Ovary (tissue), 7 donors: ENCODE measurements at regions not wholly inside any gene's neighbourhood (a gene's known extent, or its start where the extent isn't known, plus 50 kb on each side); places are given as distances from the start of the nearest gene placed in this dataset.

ENCODE experiments used
- DNase-seq, 5 donors: peaks; one replicate each; pipeline ENCODE4 v3.0.0-alpha.2; 2019 to 2020
- H3K27ac ChIP-seq, 2 donors: fragments of 200-600 bp; one replicate each; pipeline versions ENCODE4 v1.5.1 to v1.8.0; 2019 to 2022
- H3K27me3 ChIP-seq: fragments of 200-600 bp; one replicate; pipeline ENCODE4 v1.8.0; 2022
- H3K36me3 ChIP-seq: fragments of 200-600 bp; sonication (generic); one replicate; pipeline ENCODE4 v1.5.1; 2019
- H3K4me1 ChIP-seq: one replicate; pipeline ENCODE4 v1.8.1; 2013; ENCODE audit warnings: mild to moderate bottlenecking, moderate library complexity; ENCODE audit not compliant: insufficient read depth
- H3K4me3 ChIP-seq: fragments of 200-600 bp; sonication (generic); one replicate; pipeline ENCODE4 v1.5.1; 2017
- H3K9me3 ChIP-seq, 2 donors: fragments of 200-600 bp in 1 of 2; sonication (generic) in 1 of 2; one replicate each; pipeline versions ENCODE4 v1.5.1 to v1.8.1; 2013 to 2019; ENCODE audit warnings: mild to moderate bottlenecking in 1 of 2, moderate library complexity in 1 of 2
- EP300 ChIP-seq: sonication (generic); formaldehyde crosslinking; IDR thresholded peaks from one replicate; pipeline ENCODE4 v1.6.1; 2017; ENCODE audit warnings: antibody characterized with exemption
- POLR2A ChIP-seq: fragments of 450-650 bp; IDR thresholded peaks from one replicate; pipeline ENCODE4 v1.6.1; 2017; ENCODE audit warnings: antibody characterized with exemption, mild to moderate bottlenecking, moderate library complexity
- WGBS, 3 donors: extraction: QIAGEN DNeasy Blood & Tissue Kit in 1 of 3; methylation state at CpG; one replicate each; pipeline versions ENCODE4 v1.1.5 to v1.1.7; 2013 to 2017; 5-methylcytosine and 5-hydroxymethylcytosine counted together
- intact Hi-C, 4 donors: fragments of 100-400 bp; cut with DNase I; formaldehyde crosslinking; loops; one replicate each; pipeline versions ENCODE4 v1.11.0 to v1.15.1; 2022 to 2023
- TF ChIP-seq, protein P1 (sequence below), 3 donors: fragments of 450-650 bp in 2 of 3; fragments of 200-600 bp in 1 of 3; IDR thresholded peaks; one replicate each; pipeline versions ENCODE4 v1.5.1 to v1.8.0; 2016 to 2022; ENCODE audit warnings: antibody characterized with exemption in 3 of 3, mild to moderate bottlenecking in 1 of 3
- donor health status: DM: no; HTN: no; CAD: no; lungs with moderate emphysema.
- donor health status: DM: no; HTN: no; CAD: no.
- donor health status: Bipolar disorder and iron deficiency.
- donor health status: DM: no; HTN: no; CAD: no.
- donor health status: DM: yes; HTN: yes; CAD: no.

DNA sequence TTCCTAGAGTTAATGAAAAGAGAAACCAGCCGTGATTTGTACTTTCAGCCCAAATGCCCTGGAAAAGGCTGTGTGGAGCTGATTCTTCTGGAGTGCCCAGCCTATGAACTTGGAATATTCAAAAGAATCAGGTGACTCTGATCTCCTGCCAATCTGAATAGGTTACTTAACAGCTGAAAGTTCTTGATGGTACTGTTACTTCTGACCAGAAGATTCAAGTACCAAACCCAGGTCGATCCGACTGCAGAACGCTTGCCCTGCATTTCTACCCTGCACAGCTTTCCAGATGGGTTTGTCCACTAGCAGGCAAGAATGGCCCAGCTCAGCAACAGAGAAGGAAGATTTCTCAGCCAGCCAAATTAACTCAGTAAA is 430.4 kb downstream of the PID1 start:
- Histone ChIP-seq H3K4me1 (peaks cover 3% of the 10 kb centered on the region), H3K27me3 (no peaks in the 10 kb centered on the region), H3K27ac (no peak overlapping the region), H3K9me3 (no peaks in the 10 kb centered on the region), H3K36me3 (no peaks in the 10 kb centered on the region), H3K4me3 (no peak overlapping the region)
- WGBS, 3 donors = 95 to 96% (median 95%) methylated on average over 4 of the region's 4 CpGs
- no peak for TF ChIP-seq POLR2A
- TF ChIP-seq, protein P1, sequence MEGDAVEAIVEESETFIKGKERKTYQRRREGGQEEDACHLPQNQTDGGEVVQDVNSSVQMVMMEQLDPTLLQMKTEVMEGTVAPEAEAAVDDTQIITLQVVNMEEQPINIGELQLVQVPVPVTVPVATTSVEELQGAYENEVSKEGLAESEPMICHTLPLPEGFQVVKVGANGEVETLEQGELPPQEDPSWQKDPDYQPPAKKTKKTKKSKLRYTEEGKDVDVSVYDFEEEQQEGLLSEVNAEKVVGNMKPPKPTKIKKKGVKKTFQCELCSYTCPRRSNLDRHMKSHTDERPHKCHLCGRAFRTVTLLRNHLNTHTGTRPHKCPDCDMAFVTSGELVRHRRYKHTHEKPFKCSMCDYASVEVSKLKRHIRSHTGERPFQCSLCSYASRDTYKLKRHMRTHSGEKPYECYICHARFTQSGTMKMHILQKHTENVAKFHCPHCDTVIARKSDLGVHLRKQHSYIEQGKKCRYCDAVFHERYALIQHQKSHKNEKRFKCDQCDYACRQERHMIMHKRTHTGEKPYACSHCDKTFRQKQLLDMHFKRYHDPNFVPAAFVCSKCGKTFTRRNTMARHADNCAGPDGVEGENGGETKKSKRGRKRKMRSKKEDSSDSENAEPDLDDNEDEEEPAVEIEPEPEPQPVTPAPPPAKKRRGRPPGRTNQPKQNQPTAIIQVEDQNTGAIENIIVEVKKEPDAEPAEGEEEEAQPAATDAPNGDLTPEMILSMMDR (IDR thresholded peaks at IDR 0.05) = no peak
- no peak for TF ChIP-seq EP300
- intact Hi-C loops = no loop called here
- no peak for DNase-seq

DNA sequence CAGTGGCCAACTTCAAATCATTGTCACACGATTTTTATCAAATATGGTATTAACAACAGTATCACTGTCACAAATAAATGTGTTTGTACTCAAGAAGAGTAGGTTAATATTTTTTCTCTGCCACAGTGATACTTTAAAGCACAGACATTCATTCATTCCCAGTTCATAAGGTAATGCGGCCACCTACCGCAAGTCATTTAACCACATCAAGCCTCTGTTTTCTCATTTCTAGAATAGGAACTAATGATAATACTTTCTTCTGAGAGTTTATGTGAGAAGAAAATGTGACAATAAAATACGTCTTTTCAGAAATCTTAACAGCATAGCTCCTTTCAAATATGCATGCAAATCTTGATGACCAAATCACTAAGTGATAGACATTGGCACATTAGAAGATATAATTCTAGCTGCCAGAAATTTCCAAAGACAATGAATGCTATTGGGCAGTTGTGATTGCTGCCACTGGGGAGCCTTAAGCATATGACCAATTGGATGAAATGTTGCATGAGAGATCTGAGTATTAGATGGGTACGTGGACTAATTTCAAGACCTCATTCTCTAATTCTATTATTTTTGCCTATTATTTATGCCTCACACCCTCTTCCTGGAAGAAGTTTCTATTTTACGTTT is 430.9 kb downstream of the PID1 start:
- no peak for DNase-seq
- H3K27ac ChIP-seq = no peak overlapping the region
- no peaks in the 10 kb centered on the region for H3K27me3 ChIP-seq
- H3K4me1 ChIP-seq = no peaks in the 10 kb centered on the region
- H3K9me3 ChIP-seq = no peaks in the 10 kb centered on the region
- intact Hi-C loops = no loop called here
- 85 to 91% (median 88%) methylated on average over 6 of the region's 6 CpGs for WGBS, 3 donors
- no peak overlapping the region for H3K4me3 ChIP-seq
- TF ChIP-seq, protein P1 (IDR thresholded peaks at IDR 0.05) = no peak
- no peak for TF ChIP-seq POLR2A
- TF ChIP-seq EP300 = no peak
- H3K36me3 ChIP-seq = no peaks in the 10 kb centered on the region

DNA sequence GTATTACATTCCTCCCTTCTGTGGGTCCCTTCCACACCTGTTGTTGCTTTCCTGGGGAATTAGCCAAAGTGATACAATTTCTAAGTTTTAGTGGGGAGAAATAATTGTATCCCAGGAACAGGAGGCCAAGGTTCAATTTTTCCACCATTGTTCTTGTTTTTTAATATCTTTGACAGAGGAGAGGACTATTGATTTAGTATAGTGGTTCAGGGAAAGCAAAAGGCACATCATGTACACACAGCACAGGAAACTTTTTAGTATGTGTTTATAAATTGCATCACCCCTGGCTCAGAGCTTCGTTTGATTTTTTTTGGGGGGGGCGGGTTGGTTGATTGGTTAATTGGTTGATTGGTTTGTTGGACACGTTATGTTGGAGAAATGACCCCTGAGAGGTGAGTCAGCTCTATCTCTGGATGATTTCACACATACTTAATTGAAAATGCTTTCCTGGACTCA is 431.6 kb downstream of the PID1 start:
- intact Hi-C loops = no loop called here
- H3K27me3 ChIP-seq = no peaks in the 10 kb centered on the region
- H3K36me3 ChIP-seq = no peaks in the 10 kb centered on the region
- no peak overlapping the region for H3K27ac ChIP-seq
- WGBS, 3 donors = 49 to 59% (median 59%) methylated on average over 3 of the region's 3 CpGs
- no peaks in the 10 kb centered on the region for H3K9me3 ChIP-seq
- DNase-seq = peak in 1 of 5 donors; percentile 39
- TF ChIP-seq, protein P1 (IDR thresholded peaks at IDR 0.05) = no peak
- no peak overlapping the region for H3K4me3 ChIP-seq
- no peaks in the 10 kb centered on the region for H3K4me1 ChIP-seq

DNA sequence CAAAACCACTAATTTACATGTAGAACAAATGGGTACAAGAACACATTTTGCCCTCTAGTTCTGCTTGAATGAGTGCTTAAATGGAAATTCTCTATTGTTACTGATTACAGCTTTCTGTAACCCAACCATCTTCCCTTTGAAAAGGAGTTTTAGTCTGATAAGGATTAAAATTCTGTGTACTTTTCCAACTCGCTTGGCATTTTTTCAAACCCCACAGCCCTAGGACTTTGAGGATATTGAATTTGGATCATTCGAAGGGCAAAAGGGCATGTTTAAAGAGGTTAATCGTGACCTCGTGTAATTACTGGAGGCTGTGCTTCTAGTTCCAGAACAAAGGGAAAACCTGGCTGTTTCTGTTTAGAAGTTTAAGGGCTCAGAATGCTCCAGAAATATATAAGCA is 432.3 kb downstream of the PID1 start:
- no peaks in the 10 kb centered on the region for H3K27me3 ChIP-seq
- no peak overlapping the region for H3K4me3 ChIP-seq
- no peaks in the 10 kb centered on the region for H3K4me1 ChIP-seq
- intact Hi-C loops = no loop called here
- H3K9me3 ChIP-seq = no peaks in the 10 kb centered on the region
- no peaks in the 10 kb centered on the region for H3K36me3 ChIP-seq
- no peak overlapping the region for H3K27ac ChIP-seq
- TF ChIP-seq POLR2A = no peak
- TF ChIP-seq, protein P1 (IDR thresholded peaks at IDR 0.05) = no peak
- no peak for TF ChIP-seq EP300
- DNase-seq = no peak
- WGBS, 3 donors = 81 to 86% (median 81%) methylated on average over 4 of the region's 4 CpGs
